Upper lobe of left lung (tissue), 6 donors: ENCODE measurements at regions not wholly inside any gene's neighbourhood (a gene's known extent, or its start where the extent isn't known, plus 50 kb on each side); places are given as distances from the start of the nearest gene placed in this dataset.

Experiments used
- ATAC-seq, 2 donors: fragments of 200-7000 bp; cut with Tn5 transposase; one replicate each; pipeline ENCODE4 v1.9.1; 2022; ENCODE audit warnings: mild to moderate bottlenecking in 2 of 2, moderate library complexity in 2 of 2; ENCODE audit not compliant: low FRiP score in 2 of 2
- DNase-seq, 2 donors: peaks; one replicate each; pipeline ENCODE4 v3.0.0-alpha.2; 2019 to 2020
- H3K27ac ChIP-seq, 4 donors: fragments of 200-600 bp; sonication (generic); one replicate each; pipeline ENCODE4 v1.5.1; 2016 to 2019
- H3K27me3 ChIP-seq, 4 donors: fragments of 200-600 bp; sonication (generic); one replicate each; pipeline ENCODE4 v1.5.1; 2017 to 2019
- H3K36me3 ChIP-seq, 4 donors: fragments of 200-600 bp; sonication (generic); one replicate each; pipeline ENCODE4 v1.5.1; 2016 to 2019
- H3K4me1 ChIP-seq, 4 donors: fragments of 200-600 bp; sonication (generic); one replicate each; pipeline ENCODE4 v1.5.1; 2018 to 2019
- H3K4me3 ChIP-seq, 4 donors: fragments of 200-600 bp; sonication (generic); one replicate each; pipeline ENCODE4 v1.5.1; 2017 to 2019; ENCODE audit warnings: mild to moderate bottlenecking in 2 of 4, moderate library complexity in 1 of 4
- H3K9me3 ChIP-seq, 4 donors: fragments of 200-600 bp; sonication (generic); one replicate each; pipeline ENCODE4 v1.5.1; 2018 to 2019
- CTCF ChIP-seq, 6 experiments: fragments of 450-650 bp in 4 of 6; fragments of 200-600 bp in 2 of 6; sonication (generic) in 2 of 6; IDR thresholded peaks; one replicate each; pipeline ENCODE4 v1.5.1; 2016 to 2019; ENCODE audit warnings: antibody characterized with exemption in 6 of 6
- EP300 ChIP-seq, 4 donors: sonication (generic); formaldehyde crosslinking; IDR thresholded peaks; one replicate each; pipeline ENCODE4 v1.5.1; 2017; ENCODE audit warnings: antibody characterized with exemption in 4 of 4, control low read depth in 2 of 4
- POLR2A ChIP-seq, 4 donors: fragments of 450-650 bp; IDR thresholded peaks; one replicate each; pipeline ENCODE4 v1.5.1; 2016 to 2017; ENCODE audit warnings: antibody characterized with exemption in 4 of 4, mild to moderate bottlenecking in 2 of 4
- POLR2AphosphoS5 ChIP-seq, 2 donors: sonication (generic); formaldehyde crosslinking; IDR thresholded peaks; one replicate each; pipeline ENCODE4 v1.5.1; 2017; ENCODE audit warnings: antibody characterized with exemption in 2 of 2
- WGBS, 2 donors: methylation state at CpG; one replicate each; pipeline ENCODE4 v1.1.5; 2017 to 2018; 5-methylcytosine and 5-hydroxymethylcytosine counted together
- donor health status: DM: no; HTN: no; CAD: no; lungs with moderate emphysema.
- donor health status: DM: no; HTN: yes; CAD: no; lungs with severe emphysema.

- Histone ChIP-seq H3K27me3 (no peaks in the 10 kb centered on the region), H3K36me3 (no peaks in the 10 kb centered on the region), H3K9me3 (no peaks in the 10 kb centered on the region), H3K27ac (no peak overlapping the region), H3K4me3 (no peak overlapping the region), H3K4me1 (no peaks in the 10 kb centered on the region)
- ATAC-seq (no peak), DNase-seq (no peak)
- TF ChIP-seq EP300 (IDR thresholded peaks at IDR 0.05) (no peak), POLR2A (IDR thresholded peaks at IDR 0.05) (no peak), CTCF (IDR thresholded peaks at IDR 0.05) (no peak), POLR2AphosphoS5 (IDR thresholded peaks at IDR 0.05) (no peak)
- 61 to 86% methylated on average over 2 of the region's 2 CpGs for WGBS, 2 donors
Observed at GRCh38 chr4:176875446-176875930, 82.8 kb upstream of the VEGFC start.

- TF ChIP-seq POLR2AphosphoS5 (IDR thresholded peaks at IDR 0.05) (no peak), POLR2A (IDR thresholded peaks at IDR 0.05) (no peak)
- DNase-seq (no peak), ATAC-seq (no peak)
- Histone ChIP-seq H3K27ac (no peak overlapping the region), H3K9me3 (no peaks in the 10 kb centered on the region), H3K27me3 (no peaks in the 10 kb centered on the region), H3K4me1 (no peaks in the 10 kb centered on the region), H3K36me3 (no peaks in the 10 kb centered on the region), H3K4me3 (no peak overlapping the region)
- 72 to 74% methylated on average over 4 of the region's 4 CpGs for WGBS, 2 donors
Observed at GRCh38 chr4:176879380-176880116, 86.8 kb upstream of the VEGFC start.

GRCh38 chr4:176882206-176882605 lies 89.5 kb upstream of the VEGFC start:
- no peaks in the 10 kb centered on the region for H3K27me3 ChIP-seq
- DNase-seq (no peak), ATAC-seq (no peak)
- no peaks in the 10 kb centered on the region for H3K36me3 ChIP-seq
- H3K4me1 ChIP-seq: no peaks in the 10 kb centered on the region
- H3K27ac ChIP-seq: no peak overlapping the region
- WGBS, 2 donors: 81 to 82% methylated on average over 2 of the region's 2 CpGs
- H3K4me3 ChIP-seq: no peak overlapping the region
- H3K9me3 ChIP-seq: no peaks in the 10 kb centered on the region
- no peak for TF ChIP-seq POLR2A (IDR thresholded peaks at IDR 0.05)
- TF ChIP-seq EP300 (IDR thresholded peaks at IDR 0.05): no peak
- TF ChIP-seq CTCF (IDR thresholded peaks at IDR 0.05): no peak
- no peak for TF ChIP-seq POLR2AphosphoS5 (IDR thresholded peaks at IDR 0.05)

DNA sequence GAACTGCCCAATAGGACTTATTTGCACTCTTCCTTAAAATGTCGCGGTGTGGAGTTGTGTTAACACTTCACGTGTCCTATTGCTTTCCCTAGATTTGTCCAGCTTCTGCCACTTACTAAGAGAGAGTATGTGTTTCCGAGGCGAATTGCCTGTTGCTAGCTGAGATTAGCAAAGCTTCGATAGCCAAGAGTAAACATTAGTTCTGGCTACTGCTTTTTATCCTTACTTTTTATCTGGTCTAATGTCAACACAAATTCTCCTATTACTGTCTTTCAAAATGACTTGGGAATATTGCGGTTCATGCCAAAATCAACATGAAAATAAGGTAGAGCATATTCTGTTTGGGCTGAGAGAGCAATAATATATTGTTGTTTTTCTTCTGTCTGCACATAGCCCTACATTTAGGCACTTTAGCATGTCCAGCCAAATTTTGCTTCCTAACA lies 90.4 kb upstream of the VEGFC start:
- Histone ChIP-seq H3K27ac (no peak overlapping the region), H3K27me3 (no peaks in the 10 kb centered on the region), H3K36me3 (no peaks in the 10 kb centered on the region), H3K4me3 (no peak overlapping the region), H3K9me3 (no peaks in the 10 kb centered on the region), H3K4me1 (no peaks in the 10 kb centered on the region)
- ATAC-seq: no peak
- 39 to 55% methylated on average over 7 of the region's 7 CpGs for WGBS, 2 donors
- TF ChIP-seq POLR2A (IDR thresholded peaks at IDR 0.05) (no peak), POLR2AphosphoS5 (IDR thresholded peaks at IDR 0.05) (no peak), EP300 (IDR thresholded peaks at IDR 0.05) (no peak), CTCF (IDR thresholded peaks at IDR 0.05) (no peak)
- no peak for DNase-seq

DNA sequence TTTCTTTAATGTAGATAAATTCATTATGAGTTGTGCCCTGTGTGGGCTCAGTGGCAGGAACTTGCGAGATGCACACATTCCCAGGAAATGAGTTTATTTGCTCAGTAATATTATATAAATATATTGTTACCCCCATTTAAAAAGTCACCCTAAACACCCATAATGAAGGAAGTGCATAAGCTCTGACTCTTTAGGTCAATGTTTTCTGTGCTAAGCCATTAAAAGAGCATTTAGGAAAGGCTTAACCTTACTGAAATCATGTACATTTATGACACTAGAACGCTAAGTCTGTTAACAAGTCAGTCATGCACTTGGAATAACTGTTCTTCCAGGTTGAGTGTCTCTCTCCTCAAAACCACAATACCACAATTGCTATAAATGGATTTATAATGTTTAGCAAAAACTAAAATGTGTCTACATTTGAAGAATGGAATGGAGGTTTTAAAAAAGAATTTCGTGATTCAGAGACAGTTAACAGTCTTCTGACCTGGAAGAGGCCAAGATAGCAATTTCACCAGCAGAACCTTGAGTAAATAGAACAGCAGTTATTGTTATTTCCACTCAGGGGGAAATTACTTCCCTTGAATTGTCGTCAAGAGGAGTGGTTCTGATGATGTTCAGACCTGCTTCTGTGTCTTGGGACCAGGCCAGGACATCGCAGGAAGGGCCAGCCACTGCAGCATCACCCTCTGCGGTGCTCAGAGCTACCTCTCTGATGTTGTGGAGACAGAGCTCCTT lies 91.1 kb upstream of the VEGFC start:
- WGBS, 2 donors: 59% methylated on average over 6 of the region's 6 CpGs
- DNase-seq (no peak), ATAC-seq (no peak)
- Histone ChIP-seq H3K9me3 (no peaks in the 10 kb centered on the region), H3K36me3 (no peaks in the 10 kb centered on the region), H3K27me3 (no peaks in the 10 kb centered on the region), H3K4me3 (no peak overlapping the region), H3K4me1 (no peaks in the 10 kb centered on the region), H3K27ac (no peak overlapping the region)
- TF ChIP-seq POLR2AphosphoS5 (IDR thresholded peaks at IDR 0.05) (no peak), EP300 (IDR thresholded peaks at IDR 0.05) (no peak), POLR2A (IDR thresholded peaks at IDR 0.05) (no peak), CTCF (IDR thresholded peaks at IDR 0.05) (no peak)
